A673 (cell line): ENCODE measurements at regions not wholly inside any gene's neighbourhood (a gene's known extent, or its start where the extent isn't known, plus 50 kb on each side); places are given as distances from the start of the nearest gene placed in this dataset.

Experiments
- BruUV-seq: library from RNA; stranded (reverse); fragments of 400-500 nt; replicated peaks from 2 replicates; lab custom pipeline; 2021; lab: Mats Ljungman, UMichigan
- CTCF ChIA-PET: fragments of 300-600 bp; sonication (Branson Sonifier 250); formaldehyde crosslinking; loops from one replicate; lab custom pipeline; 2022; ENCODE audit warnings: antibody characterized with exemption; lab: Charles Lee
- POLR2A ChIA-PET: fragments of 300-600 bp; sonication (Branson Sonifier 250); formaldehyde crosslinking; loops from one replicate; lab custom pipeline; 2022; ENCODE audit warnings: antibody characterized with exemption; ENCODE audit not compliant: low non-redundant PET; lab: Charles Lee
- DNase-seq: peaks from one replicate; pipeline ENCODE4 v3.0.0-alpha.2; 2015; ENCODE audit warnings: low spot score
- H3K27ac ChIP-seq: fragments of 200-600 bp; sonication (generic); 2 replicates; pipeline ENCODE4 v1.5.1; 2016; ENCODE audit warnings: mixed run types, low read depth, mild to moderate bottlenecking, mixed read lengths, antibody characterized with exemption, low read length; ENCODE audit not compliant: poor library complexity, severe bottlenecking
- H3K27me3 ChIP-seq: fragments of 200-600 bp; sonication (generic); replicated peaks from 2 replicates; pipeline ENCODE4 v1.6.1; 2017; ENCODE audit warnings: mixed run types, low read depth, mild to moderate bottlenecking, mixed read lengths, antibody characterized with exemption, low read length; ENCODE audit not compliant: insufficient read depth, poor library complexity
- H3K36me3 ChIP-seq: fragments of 200-600 bp; sonication (generic); 2 replicates; pipeline ENCODE4 v1.6.1; 2016; ENCODE audit warnings: mixed run types, mild to moderate bottlenecking, mixed read lengths, antibody characterized with exemption, low read length; ENCODE audit not compliant: insufficient read depth, poor library complexity, severe bottlenecking
- H3K4me1 ChIP-seq: fragments of 200-600 bp; sonication (generic); 2 replicates; pipeline ENCODE4 v1.6.1; 2017; ENCODE audit warnings: mixed run types, mild to moderate bottlenecking, mixed read lengths, antibody characterized with exemption, low read length; ENCODE audit not compliant: insufficient read depth, poor library complexity, severe bottlenecking
- H3K4me3 ChIP-seq: fragments of 200-600 bp; sonication (generic); 2 replicates; pipeline ENCODE4 v1.5.1; 2016; ENCODE audit warnings: low read depth, mixed run types, mild to moderate bottlenecking, mixed read lengths, low read length; ENCODE audit not compliant: poor library complexity, severe bottlenecking
- H3K9me3 ChIP-seq: fragments of 200-600 bp; sonication (generic); 2 replicates; pipeline ENCODE4 v1.6.1; 2016; ENCODE audit warnings: mixed run types, low read depth, mild to moderate bottlenecking, mixed read lengths, antibody characterized with exemption, low read length; ENCODE audit not compliant: poor library complexity, severe bottlenecking
- CTCF ChIP-seq: fragments of 300-800, 200-600 bp; sonication (generic); conservative IDR thresholded peaks from 2 replicates; pipeline ENCODE4 v1.5.1; 2017; ENCODE audit warnings: low read depth, mild to moderate bottlenecking, antibody characterized with exemption, low read length, moderate library complexity, mixed read lengths
- EZH2 ChIP-seq: fragments of 200-600 bp; sonication (generic); IDR thresholded peaks from 2 replicates; pipeline ENCODE4 v1.6.1; 2017; ENCODE audit warnings: borderline replicate concordance, low read depth, mild to moderate bottlenecking, mixed read lengths, antibody characterized with exemption, low read length; ENCODE audit not compliant: poor library complexity, severe bottlenecking
- intact Hi-C: fragments of 100-400 bp; cut with micrococcal nuclease; formaldehyde crosslinking; loops from one replicate; pipeline ENCODE4 v1.10.0; 2022; ENCODE audit not compliant: unreplicated experiment

- no peak overlapping the region for H3K27ac ChIP-seq
- intact Hi-C loops = no loop called here
- no peak overlapping the region for H3K4me3 ChIP-seq
- BruUV-seq = no TSS peak
- POLR2A ChIA-PET = no interaction called here
- no peaks in the 10 kb centered on the region for H3K36me3 ChIP-seq
- CTCF ChIA-PET = no interaction called here
- no peaks in the 10 kb centered on the region for H3K27me3 ChIP-seq
- no peaks in the 10 kb centered on the region for H3K9me3 ChIP-seq
- no peaks in the 10 kb centered on the region for H3K4me1 ChIP-seq
- no peak for TF ChIP-seq CTCF
- TF ChIP-seq EZH2 = no peak
- no peak for DNase-seq
These were observed 321.3 kb downstream of the SAMD5 start for GRCh38 chr6:147829835-147830234.

GRCh38 chr6:147831356-147831755 is 322.9 kb downstream of the SAMD5 start:
- Histone ChIP-seq H3K27me3 (no peaks in the 10 kb centered on the region), H3K27ac (no peak overlapping the region), H3K4me3 (no peak overlapping the region), H3K4me1 (no peaks in the 10 kb centered on the region), H3K9me3 (no peaks in the 10 kb centered on the region), H3K36me3 (no peaks in the 10 kb centered on the region)
- ChIA-PET POLR2A (no interaction called here), CTCF (no interaction called here)
- DNase-seq = no peak
- TF ChIP-seq CTCF = no peak
- intact Hi-C loops = no loop called here
- no TSS peak for BruUV-seq

- Histone ChIP-seq H3K36me3 (no peaks in the 10 kb centered on the region), H3K9me3 (no peaks in the 10 kb centered on the region), H3K27ac (no peak overlapping the region), H3K4me1 (no peaks in the 10 kb centered on the region), H3K4me3 (no peak overlapping the region), H3K27me3 (no peaks in the 10 kb centered on the region)
- POLR2A ChIA-PET = no interaction called here
- CTCF ChIA-PET = no interaction called here
- TF ChIP-seq EZH2 (no peak), CTCF (no peak)
- intact Hi-C loops = no loop called here
- no TSS peak for BruUV-seq
- DNase-seq = no peak
These were observed 325.1 kb downstream of the SAMD5 start for GRCh38 chr6:147833607-147834006.
